Activated naive CD8-positive, alpha-beta T cell treated with anti-CD3 and anti-CD28 coated beads, Interleukin-2, amount 10 ng/mL, durations not matched to agents 7 days and 5 days (primary cell): ENCODE measurements at regions not wholly inside any gene's neighbourhood (a gene's known extent, or its start where the extent isn't known, plus 50 kb on each side); places are given as distances from the start of the nearest gene placed in this dataset.

Experiments
- ATAC-seq: fragments of 150-1000 bp; cut with Tn5 transposase; one replicate; pipeline ENCODE4 v1.10.0; 2021; ENCODE audit warnings: low read depth, moderate library complexity
- POLR2A ChIA-PET: fragments of 350-600 bp; sonication (Branson Sonifier 250); formaldehyde crosslinking; loops from one replicate; lab custom pipeline; 2021; ENCODE audit warnings: antibody characterized with exemption; lab: Charles Lee
- DNase-seq: peaks from one replicate; pipeline ENCODE4 v3.0.0; 2021
- H3K27ac Mint-ChIP-seq: one replicate; pipeline ENCODE4 v1.8.0; 2022; ENCODE audit warnings: mild to moderate bottlenecking, mixed read lengths
- H3K27me3 Mint-ChIP-seq: one replicate; pipeline ENCODE4 v1.8.0; 2022; ENCODE audit warnings: mild to moderate bottlenecking, moderate library complexity, mixed read lengths
- H3K36me3 Mint-ChIP-seq: one replicate; pipeline ENCODE4 v1.8.0; 2021; ENCODE audit warnings: mild to moderate bottlenecking, mixed read lengths
- H3K4me1 Mint-ChIP-seq: one replicate; pipeline ENCODE4 v1.8.0; 2021; ENCODE audit warnings: mixed read lengths
- H3K4me3 Mint-ChIP-seq: one replicate; pipeline ENCODE4 v1.8.0; 2022; ENCODE audit warnings: mild to moderate bottlenecking, moderate library complexity, mixed read lengths
- H3K9me3 Mint-ChIP-seq: one replicate; pipeline ENCODE4 v1.8.0; 2021; ENCODE audit warnings: mixed read lengths

DNA sequence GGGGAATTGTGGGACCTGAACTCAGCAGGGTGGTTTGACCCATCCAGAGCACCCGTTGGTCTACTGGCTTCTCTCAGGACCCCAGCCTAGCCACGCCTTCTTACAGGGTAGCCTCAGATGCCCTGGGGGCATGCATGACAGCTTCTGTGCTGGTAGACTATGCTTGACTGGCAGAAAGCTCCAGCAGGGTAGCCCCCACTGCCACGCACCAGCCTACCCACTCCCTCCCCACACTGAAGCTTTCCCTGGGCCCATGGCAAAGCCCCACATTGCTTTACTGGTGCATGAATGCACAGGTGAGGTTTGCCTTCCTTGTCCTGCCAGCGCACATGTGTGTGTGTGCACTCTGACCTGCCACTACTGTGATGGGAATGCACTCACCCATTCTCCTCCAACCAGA is 772.2 kb downstream of the LRFN5 start:
- Mint-ChIP-seq H3K4me3 (no peak overlapping the region), H3K27me3 (no peaks in the 10 kb centered on the region), H3K27ac (no peak overlapping the region), H3K36me3 (no peaks in the 10 kb centered on the region), H3K9me3 (peaks cover 2% of the 10 kb centered on the region), H3K4me1 (no peaks in the 10 kb centered on the region)
- POLR2A ChIA-PET = no interaction called here
- DNase-seq (no peak), ATAC-seq (no peak)

DNA sequence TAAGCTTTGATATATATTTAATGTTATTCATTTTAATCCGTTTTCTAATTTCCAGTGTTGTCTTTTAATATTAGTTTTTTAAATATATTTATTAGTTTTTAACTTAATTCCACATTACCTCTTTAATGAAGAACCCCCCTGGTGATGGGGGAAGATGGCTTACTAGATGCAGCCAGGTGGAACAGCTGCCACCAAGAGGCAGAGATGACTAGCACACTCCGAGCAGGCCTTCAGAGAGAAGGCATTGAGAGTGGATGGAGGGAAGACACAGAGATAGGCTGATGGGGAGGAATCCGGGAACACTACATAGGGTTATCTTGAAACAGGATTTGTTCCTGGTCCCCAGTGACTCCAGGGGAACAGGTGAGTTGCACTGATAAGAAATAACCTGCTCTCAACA is 771.6 kb downstream of the LRFN5 start:
- no peaks in the 10 kb centered on the region for H3K36me3 Mint-ChIP-seq
- H3K4me1 Mint-ChIP-seq = no peaks in the 10 kb centered on the region
- DNase-seq (no peak), ATAC-seq (no peak)
- H3K27ac Mint-ChIP-seq = no peak overlapping the region
- H3K4me3 Mint-ChIP-seq = no peak overlapping the region
- POLR2A ChIA-PET = no interaction called here
- peaks cover 2% of the 10 kb centered on the region for H3K9me3 Mint-ChIP-seq
- no peaks in the 10 kb centered on the region for H3K27me3 Mint-ChIP-seq

DNA sequence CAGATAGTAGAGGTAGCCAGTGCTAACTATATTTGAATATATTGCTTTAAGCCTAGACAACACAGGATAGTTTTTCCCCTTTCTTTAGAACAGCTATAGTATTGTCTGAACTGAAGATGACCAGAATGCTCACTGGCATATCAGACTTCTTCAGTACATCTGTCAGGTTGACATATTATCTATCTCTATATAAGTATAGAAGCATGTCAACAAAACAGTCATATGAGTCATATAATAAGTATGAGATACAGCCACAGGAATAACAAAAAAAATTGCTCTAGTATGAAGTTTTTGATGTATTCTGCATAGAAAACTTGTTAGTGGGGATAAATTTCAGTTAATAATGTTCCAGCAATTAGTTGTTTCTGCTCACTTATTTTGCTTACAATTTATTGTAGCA is 767.7 kb downstream of the LRFN5 start:
- no peak for DNase-seq
- H3K9me3 Mint-ChIP-seq = peaks cover 1% of the 10 kb centered on the region
- no peak overlapping the region for H3K27ac Mint-ChIP-seq
- no peak for ATAC-seq
- no peaks in the 10 kb centered on the region for H3K4me1 Mint-ChIP-seq
- H3K36me3 Mint-ChIP-seq = no peaks in the 10 kb centered on the region
- H3K27me3 Mint-ChIP-seq = no peaks in the 10 kb centered on the region
- H3K4me3 Mint-ChIP-seq = no peak overlapping the region
- POLR2A ChIA-PET = no interaction called here

DNA sequence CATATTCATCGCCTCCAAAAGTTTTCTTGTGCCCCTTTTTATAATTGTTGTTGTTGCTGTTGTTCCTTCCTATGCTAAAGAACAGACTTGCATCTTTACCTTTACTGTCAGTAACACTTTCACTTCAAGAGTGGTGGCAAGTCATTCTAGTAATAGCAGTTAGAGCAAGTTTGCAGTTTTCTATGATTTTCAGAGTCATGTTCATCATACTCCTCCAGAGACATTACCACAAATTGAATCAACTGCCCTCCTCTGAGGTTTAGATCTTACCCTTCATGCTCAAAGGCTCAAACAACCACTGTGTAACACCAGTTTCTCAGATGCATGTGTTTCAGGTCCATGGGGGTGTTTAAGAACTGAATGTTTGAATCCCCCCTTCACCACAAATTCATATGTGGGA is 763.4 kb downstream of the LRFN5 start:
- POLR2A ChIA-PET = no interaction called here
- ATAC-seq (no peak), DNase-seq (no peak)
- Mint-ChIP-seq H3K9me3 (no peaks in the 10 kb centered on the region), H3K36me3 (no peaks in the 10 kb centered on the region), H3K4me3 (no peak overlapping the region), H3K4me1 (no peaks in the 10 kb centered on the region), H3K27me3 (no peaks in the 10 kb centered on the region), H3K27ac (no peak overlapping the region)

DNA sequence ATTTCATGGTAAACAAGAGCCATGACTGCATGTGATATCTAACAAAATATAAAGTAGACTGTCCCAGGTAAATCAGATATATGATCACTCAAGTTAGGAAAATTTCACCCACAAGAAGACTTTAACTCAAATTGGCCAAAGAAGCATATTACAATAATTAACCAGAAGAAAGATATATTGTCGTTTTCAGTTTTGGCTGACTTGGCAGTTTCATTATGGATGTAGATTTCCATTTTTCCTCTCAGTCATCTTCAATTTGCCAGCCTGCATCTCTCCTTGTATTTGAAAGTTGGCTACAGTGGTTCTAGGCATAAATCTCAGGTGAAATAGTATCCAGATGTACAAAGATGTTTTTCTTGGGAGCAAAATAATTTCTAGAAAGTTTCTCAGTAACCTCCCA is 761.6 kb downstream of the LRFN5 start:
- no peaks in the 10 kb centered on the region for H3K9me3 Mint-ChIP-seq
- DNase-seq = no peak
- no peak for ATAC-seq
- H3K27ac Mint-ChIP-seq = no peak overlapping the region
- H3K4me3 Mint-ChIP-seq = no peak overlapping the region
- POLR2A ChIA-PET = no interaction called here
- H3K27me3 Mint-ChIP-seq = no peaks in the 10 kb centered on the region
- no peaks in the 10 kb centered on the region for H3K36me3 Mint-ChIP-seq
- H3K4me1 Mint-ChIP-seq = no peaks in the 10 kb centered on the region

DNA sequence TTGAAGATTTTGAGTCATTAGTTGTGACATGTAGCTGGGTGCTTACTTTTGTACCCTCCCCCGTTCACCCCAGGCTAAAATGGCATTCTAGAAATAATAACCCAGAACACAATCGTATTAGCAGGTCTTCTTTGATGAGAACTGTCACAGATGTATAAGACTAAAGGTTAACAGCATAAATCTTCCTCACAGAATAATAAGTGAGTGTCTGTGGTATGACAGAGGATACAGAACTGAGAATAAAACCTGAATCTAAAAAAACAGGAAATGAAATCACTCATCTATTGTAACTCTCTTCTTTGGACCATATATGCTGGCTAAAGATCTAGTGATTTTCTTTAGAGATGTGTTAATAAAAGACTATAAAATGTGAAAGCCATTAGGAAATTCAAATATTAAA is 746.6 kb downstream of the LRFN5 start:
- H3K27ac Mint-ChIP-seq = no peak overlapping the region
- no peaks in the 10 kb centered on the region for H3K27me3 Mint-ChIP-seq
- no peaks in the 10 kb centered on the region for H3K9me3 Mint-ChIP-seq
- POLR2A ChIA-PET = no interaction called here
- H3K4me1 Mint-ChIP-seq = no peaks in the 10 kb centered on the region
- no peak overlapping the region for H3K4me3 Mint-ChIP-seq
- no peak for DNase-seq
- ATAC-seq = no peak
- no peaks in the 10 kb centered on the region for H3K36me3 Mint-ChIP-seq

DNA sequence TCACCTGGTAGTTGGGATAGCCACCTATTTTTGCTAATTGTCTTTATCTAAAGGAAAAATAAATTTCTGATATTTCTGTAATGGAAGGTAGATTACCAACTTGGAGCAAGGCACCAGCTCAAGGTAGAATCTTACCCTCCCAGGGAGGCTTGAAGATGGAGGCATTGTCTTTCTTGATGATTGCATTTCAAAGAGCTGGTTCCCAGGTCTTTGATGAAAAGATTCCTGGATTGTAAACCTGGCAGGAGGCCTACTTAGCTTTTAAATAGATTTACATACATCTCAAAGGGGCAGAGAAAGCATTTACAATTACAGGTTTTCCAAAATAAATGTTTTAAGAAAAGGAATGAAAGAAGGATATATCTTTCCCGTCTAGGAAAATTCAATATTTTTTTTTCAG is 729.2 kb downstream of the LRFN5 start:
- POLR2A ChIA-PET = no interaction called here
- no peaks in the 10 kb centered on the region for H3K36me3 Mint-ChIP-seq
- H3K4me3 Mint-ChIP-seq = no peak overlapping the region
- no peak for DNase-seq
- no peak for ATAC-seq
- H3K27me3 Mint-ChIP-seq = no peaks in the 10 kb centered on the region
- no peaks in the 10 kb centered on the region for H3K4me1 Mint-ChIP-seq
- H3K27ac Mint-ChIP-seq = no peak overlapping the region
- H3K9me3 Mint-ChIP-seq = no peaks in the 10 kb centered on the region

DNA sequence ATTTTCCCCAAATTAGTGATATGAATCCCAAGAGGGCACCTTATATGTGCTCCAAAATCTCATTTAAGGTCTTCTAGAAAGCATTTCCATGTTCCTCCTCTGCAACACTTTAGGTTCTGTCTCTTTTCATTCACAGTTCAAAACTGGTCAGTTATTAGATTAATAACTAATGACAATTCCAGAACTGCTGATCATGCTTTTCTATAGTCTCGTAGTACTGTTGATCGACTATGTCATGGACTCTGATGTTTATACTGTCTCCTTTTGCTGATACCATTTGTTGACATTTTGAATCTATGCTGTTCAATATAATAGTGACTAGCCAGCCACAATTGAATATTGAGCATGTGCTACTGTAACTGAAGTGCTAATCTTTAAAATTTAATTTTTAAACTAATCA is 728.3 kb downstream of the LRFN5 start:
- POLR2A ChIA-PET = no interaction called here
- no peak for DNase-seq
- Mint-ChIP-seq H3K36me3 (no peaks in the 10 kb centered on the region), H3K4me3 (no peak overlapping the region), H3K9me3 (no peaks in the 10 kb centered on the region), H3K4me1 (no peaks in the 10 kb centered on the region), H3K27me3 (no peaks in the 10 kb centered on the region), H3K27ac (no peak overlapping the region)
- ATAC-seq = no peak

DNA sequence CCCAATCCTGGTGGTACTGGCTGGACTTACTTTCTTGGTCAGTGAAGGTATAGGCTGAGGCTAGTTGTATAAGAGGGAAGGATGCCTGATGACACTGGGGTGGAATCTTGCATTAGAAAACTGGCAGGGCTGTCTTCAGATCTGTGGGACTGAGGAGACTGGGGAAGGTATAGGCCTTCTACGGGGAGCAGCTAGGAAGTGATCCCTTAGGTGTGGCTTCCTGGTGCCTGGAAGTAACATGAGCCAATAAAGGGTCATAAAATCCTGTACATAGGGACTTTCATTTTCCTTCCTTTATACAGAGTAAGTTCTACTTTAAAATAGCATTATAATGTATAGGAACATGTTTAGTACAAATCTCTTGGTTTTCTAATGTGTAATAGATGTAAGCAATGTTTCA is 716.8 kb downstream of the LRFN5 start:
- Mint-ChIP-seq H3K36me3 (no peaks in the 10 kb centered on the region), H3K9me3 (peaks cover 6% of the 10 kb centered on the region), H3K4me3 (no peak overlapping the region), H3K4me1 (no peaks in the 10 kb centered on the region), H3K27me3 (no peaks in the 10 kb centered on the region), H3K27ac (no peak overlapping the region)
- ATAC-seq (no peak), DNase-seq (no peak)
- POLR2A ChIA-PET = no interaction called here

DNA sequence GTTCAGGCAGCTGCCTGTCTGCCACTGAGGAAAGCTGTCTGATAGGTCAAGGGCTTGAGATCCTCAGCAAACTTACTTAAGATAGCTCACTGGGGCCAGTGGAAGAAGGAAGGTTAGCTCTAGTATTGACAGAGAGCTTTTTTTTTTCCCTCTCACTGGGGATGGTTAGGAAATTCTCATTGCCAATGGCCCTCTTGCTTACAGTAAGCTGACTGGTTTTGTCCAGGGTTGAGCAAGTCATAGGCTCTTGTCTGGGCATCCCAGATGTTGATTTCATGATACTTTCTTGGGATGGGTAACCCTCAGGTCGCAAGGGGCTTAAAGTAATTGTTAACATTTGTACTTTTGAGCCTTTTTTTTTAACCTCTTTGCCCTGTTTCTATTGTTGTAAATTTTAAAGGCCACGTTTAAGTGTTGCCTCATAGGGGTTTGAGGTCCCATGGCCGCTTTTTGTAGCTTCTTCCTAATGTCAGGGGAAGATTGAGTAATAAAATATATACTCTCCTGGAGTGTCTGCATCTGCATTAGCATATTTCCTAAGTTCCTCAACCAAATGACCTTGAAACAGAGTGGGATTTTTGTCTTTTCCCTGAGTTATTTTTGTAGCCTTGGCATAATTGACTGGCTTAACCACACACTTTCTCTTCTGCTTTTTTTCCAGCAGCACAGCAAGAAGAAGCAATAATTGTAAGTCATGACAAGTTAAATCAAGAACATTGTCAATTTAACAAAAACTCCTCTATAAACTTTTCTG is 716.0 kb downstream of the LRFN5 start:
- Mint-ChIP-seq H3K27ac (no peak overlapping the region), H3K27me3 (no peaks in the 10 kb centered on the region), H3K4me1 (no peaks in the 10 kb centered on the region), H3K36me3 (no peaks in the 10 kb centered on the region), H3K9me3 (peaks cover 6% of the 10 kb centered on the region), H3K4me3 (no peak overlapping the region)
- ATAC-seq (no peak), DNase-seq (no peak)
- POLR2A ChIA-PET = no interaction called here

DNA sequence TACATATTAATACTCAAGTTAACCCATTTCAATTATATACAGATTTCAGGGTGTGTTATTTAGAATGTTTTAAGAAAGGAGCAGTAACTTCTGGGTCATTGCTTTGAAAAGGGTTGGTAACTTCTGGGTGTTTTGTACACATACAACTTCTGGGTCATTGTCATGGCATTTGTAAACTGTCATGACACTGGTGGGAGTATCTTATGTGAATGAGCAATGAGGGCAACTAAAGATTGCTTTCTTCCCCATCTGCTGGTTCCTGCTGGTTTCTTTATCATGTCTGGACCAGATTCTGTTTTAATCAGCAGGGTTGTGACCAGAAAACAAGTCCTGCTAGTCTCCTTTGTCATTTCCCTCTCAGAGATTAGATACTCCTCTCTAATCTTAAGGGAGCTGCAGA is 713.3 kb downstream of the LRFN5 start:
- Mint-ChIP-seq H3K4me1 (no peaks in the 10 kb centered on the region), H3K27ac (no peak overlapping the region), H3K4me3 (no peak overlapping the region), H3K9me3 (peaks cover 2% of the 10 kb centered on the region), H3K36me3 (no peaks in the 10 kb centered on the region), H3K27me3 (no peaks in the 10 kb centered on the region)
- no peak for DNase-seq
- POLR2A ChIA-PET = no interaction called here
- no peak for ATAC-seq

DNA sequence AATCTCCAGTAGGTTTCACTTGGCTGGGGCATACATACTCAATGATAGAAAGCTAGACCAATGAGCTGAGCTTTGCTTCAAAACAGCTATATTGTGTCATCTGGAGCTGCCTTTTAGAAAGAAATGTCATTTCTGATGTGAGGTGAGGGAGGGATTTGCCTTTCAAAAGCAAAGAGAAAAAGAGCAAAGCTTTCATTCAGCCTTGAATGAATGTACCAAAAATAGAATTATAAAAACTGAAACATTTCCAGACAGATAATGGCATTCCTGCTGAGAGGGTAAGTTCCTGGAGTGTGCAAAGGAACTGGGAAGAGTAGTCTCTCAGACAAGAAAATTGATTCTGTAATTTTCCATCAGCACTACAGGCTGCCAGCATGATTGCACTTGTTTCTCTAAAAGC is 710.0 kb downstream of the LRFN5 start:
- H3K4me1 Mint-ChIP-seq = no peaks in the 10 kb centered on the region
- H3K9me3 Mint-ChIP-seq = peaks cover 2% of the 10 kb centered on the region
- H3K36me3 Mint-ChIP-seq = no peaks in the 10 kb centered on the region
- no peaks in the 10 kb centered on the region for H3K27me3 Mint-ChIP-seq
- no peak overlapping the region for H3K4me3 Mint-ChIP-seq
- no peak overlapping the region for H3K27ac Mint-ChIP-seq
- DNase-seq (no peak), ATAC-seq (no peak)
- POLR2A ChIA-PET = no interaction called here

DNA sequence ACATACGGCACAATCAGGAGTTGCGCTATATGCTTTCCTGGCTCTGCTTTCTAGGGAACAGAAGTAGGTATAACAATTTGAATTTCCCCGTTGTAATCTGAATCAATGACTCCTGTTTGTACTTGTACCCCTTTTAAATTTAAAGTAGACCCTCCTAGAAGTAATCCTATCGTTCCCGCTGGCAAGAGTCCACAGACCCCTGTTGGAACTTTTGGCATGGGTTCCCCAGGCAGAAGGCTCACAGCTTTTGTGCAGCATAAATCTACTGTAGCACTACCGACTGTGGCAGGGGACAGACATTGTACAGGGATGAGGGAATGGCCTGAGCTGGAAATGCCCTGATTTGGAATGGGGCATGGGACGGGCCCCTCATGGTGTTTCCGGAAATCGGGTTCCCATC is 705.2 kb downstream of the LRFN5 start:
- no peak for ATAC-seq
- H3K4me1 Mint-ChIP-seq = no peaks in the 10 kb centered on the region
- no peaks in the 10 kb centered on the region for H3K36me3 Mint-ChIP-seq
- no peak for DNase-seq
- peaks cover 21% of the 10 kb centered on the region for H3K9me3 Mint-ChIP-seq
- H3K4me3 Mint-ChIP-seq = no peak overlapping the region
- H3K27me3 Mint-ChIP-seq = no peaks in the 10 kb centered on the region
- no peak overlapping the region for H3K27ac Mint-ChIP-seq
- POLR2A ChIA-PET = no interaction called here

DNA sequence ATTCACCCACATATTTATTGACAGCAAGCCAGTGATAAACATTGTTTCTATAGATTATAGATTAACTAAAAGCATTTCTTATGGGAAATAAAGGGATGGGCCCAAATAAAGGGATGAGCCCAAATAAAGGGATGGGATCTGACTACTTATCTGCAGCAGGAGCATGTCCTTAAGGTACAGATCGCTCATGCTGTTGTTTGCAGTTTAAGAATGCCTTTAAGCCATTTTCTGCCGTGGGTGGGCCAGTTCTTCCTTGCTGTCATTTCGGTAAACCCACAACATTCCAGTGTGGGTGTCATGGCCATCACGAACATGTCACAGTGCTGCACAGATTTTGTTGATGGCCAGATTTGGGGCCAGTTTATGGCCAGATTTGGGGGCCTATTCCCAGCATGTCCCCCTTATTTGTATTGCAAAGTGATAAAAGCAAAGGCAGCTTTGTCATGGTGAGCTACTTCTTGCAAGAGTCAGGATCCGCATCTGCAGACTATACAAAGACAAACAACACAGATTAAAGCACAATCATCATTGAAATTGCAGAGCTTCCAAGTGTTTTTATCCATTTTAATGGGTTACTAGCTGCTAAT is 700.7 kb downstream of the LRFN5 start:
- H3K27me3 Mint-ChIP-seq = no peaks in the 10 kb centered on the region
- no peak overlapping the region for H3K27ac Mint-ChIP-seq
- DNase-seq (no peak), ATAC-seq (no peak)
- no peaks in the 10 kb centered on the region for H3K4me1 Mint-ChIP-seq
- H3K36me3 Mint-ChIP-seq = no peaks in the 10 kb centered on the region
- no peak overlapping the region for H3K4me3 Mint-ChIP-seq
- POLR2A ChIA-PET = no interaction called here
- peaks cover 27% of the 10 kb centered on the region for H3K9me3 Mint-ChIP-seq
